A673 (cell line): ENCODE measurements at regions not wholly inside any gene's neighbourhood (a gene's known extent, or its start where the extent isn't known, plus 50 kb on each side); places are given as distances from the start of the nearest gene placed in this dataset.

Experiments
- CTCF ChIP-seq: fragments of 300-800, 200-600 bp; sonication (generic); conservative IDR thresholded peaks from 2 replicates; pipeline ENCODE4 v1.5.1; 2017; ENCODE audit warnings: low read depth, mild to moderate bottlenecking, antibody characterized with exemption, low read length, moderate library complexity, mixed read lengths
- EZH2 ChIP-seq: fragments of 200-600 bp; sonication (generic); IDR thresholded peaks from 2 replicates; pipeline ENCODE4 v1.6.1; 2017; ENCODE audit warnings: borderline replicate concordance, low read depth, mild to moderate bottlenecking, mixed read lengths, antibody characterized with exemption, low read length; ENCODE audit not compliant: poor library complexity, severe bottlenecking

GRCh38 chr2:117557626-117558025 lies 256.9 kb upstream of the DDX18 start:
- TF ChIP-seq CTCF = no peak
- no peak for TF ChIP-seq EZH2
